K562 (cell line): ENCODE measurements at regions not wholly inside any gene's neighbourhood (a gene's known extent, or its start where the extent isn't known, plus 50 kb on each side); places are given as distances from the start of the nearest gene placed in this dataset.

Experiments
- ATAC-seq: fragments of 200-7000 bp; cut with Tn5 transposase; 3 replicates; pipeline ENCODE4 v1.9.1; 2020; ENCODE audit warnings: moderate library complexity
- BruUV-seq: library from RNA; stranded (reverse); fragments of 400-500 nt; replicated peaks from 2 replicates; lab custom pipeline; 2021; lab: Mats Ljungman, UMichigan
- CTCF ChIA-PET: fragments of 300-600 bp; formaldehyde crosslinking; extraction: SDS; loops from one replicate; lab custom pipeline; 2021; ENCODE audit warnings: low intra/inter-chr PET ratio; lab: Yijun Ruan, JAX
- POLR2A ChIA-PET: fragments of 300-600, 350-650 bp; sonication (Branson Sonifier 250); formaldehyde crosslinking; extraction: SDS; loops from one replicate; lab custom pipeline; 2021; ENCODE audit warnings: antibody characterized with exemption, inconsistent platforms; lab: Yijun Ruan, JAX
- DNase-seq, 4 experiments: peaks; one replicate each; pipeline versions ENCODE4 v3.0.0 to v3.0.0-alpha.2; 2011 to 2018; ENCODE audit warnings: low spot score in 3 of 4, mixed read lengths in 3 of 4; ENCODE audit errors: extremely low read depth in 1 of 4
- FAIRE-seq: peaks from 2 replicates; lab custom pipeline; 2011; peaks lifted over from hg19 to GRCh38; lab: Jason Lieb, UNC
- H2AFZ ChIP-seq: 2 replicates; pipeline ENCODE4 v1.6.0; 2011; ENCODE audit warnings: low read depth, low read length, control low read depth, inconsistent platforms
- H3K27ac ChIP-seq: fragments of 200-600 bp; 3 replicates; pipeline ENCODE4 v1.8.0; 2011; ENCODE audit warnings: low read depth, mild to moderate bottlenecking, control low read depth, inconsistent platforms, low read length, moderate library complexity, mixed read lengths; ENCODE audit errors: extremely low read depth
- H3K27me3 ChIP-seq, 2 experiments: fragments of 300-600 bp in 1 of 2; 2 replicates in 1 of 2; 3 replicates in 1 of 2; pipeline versions ENCODE4 v1.6.0 to v1.8.0; 2011; ENCODE audit warnings: inconsistent platforms in 2 of 2, low read length in 2 of 2, mild to moderate bottlenecking in 1 of 2, mixed read lengths in 1 of 2, moderate library complexity in 1 of 2; ENCODE audit not compliant: control insufficient read depth in 2 of 2, insufficient read depth in 2 of 2
- H3K36me3 ChIP-seq: fragments of 300-600 bp; 3 replicates; pipeline ENCODE4 v1.8.0; 2011; ENCODE audit warnings: mild to moderate bottlenecking, low read length, inconsistent platforms; ENCODE audit not compliant: control insufficient read depth, insufficient read depth
- H3K4me1 ChIP-seq, 2 experiments: fragments of 200-600 bp in 1 of 2; replicated peaks in 1 of 2; 2 replicates in 1 of 2; 3 replicates in 1 of 2; pipeline versions ENCODE4 v1.5.1 to v1.8.0; 2011; ENCODE audit warnings: inconsistent platforms in 2 of 2, low read length in 2 of 2, mild to moderate bottlenecking in 1 of 2, mixed read lengths in 1 of 2, moderate library complexity in 1 of 2; ENCODE audit not compliant: control insufficient read depth in 2 of 2, insufficient read depth in 2 of 2
- H3K4me2 ChIP-seq: 2 replicates; pipeline ENCODE4 v1.6.1; 2011; ENCODE audit warnings: low read length, control low read depth, inconsistent platforms, mixed read lengths; ENCODE audit not compliant: insufficient read depth
- H3K4me3 ChIP-seq: fragments of 200-600 bp; sonication (generic), shearing (Covaris generic); 2 replicates; pipeline ENCODE4 v1.5.1; 2016; ENCODE audit warnings: control low read depth, inconsistent platforms
- H3K79me2 ChIP-seq: fragments of 200-600 bp; 3 replicates; pipeline ENCODE4 v1.8.0; 2011; ENCODE audit warnings: low read length, inconsistent platforms; ENCODE audit not compliant: control insufficient read depth, insufficient read depth
- H3K9ac ChIP-seq, 2 experiments: 2 replicates each; pipeline versions ENCODE4 v1.6.0 to v1.6.1; 2011; ENCODE audit warnings: low read depth in 2 of 2, low read length in 2 of 2, control low read depth in 1 of 2, inconsistent platforms in 1 of 2, mild to moderate bottlenecking in 1 of 2, mixed read lengths in 1 of 2; ENCODE audit not compliant: insufficient read depth in 1 of 2
- H3K9me1 ChIP-seq: one replicate; pipeline ENCODE4 v1.6.0; 2011; ENCODE audit warnings: inconsistent platforms, mild to moderate bottlenecking, low read length, moderate library complexity; ENCODE audit not compliant: control insufficient read depth, insufficient read depth
- H3K9me3 ChIP-seq: replicated peaks from 2 replicates; pipeline ENCODE4 v1.5.1; 2011; ENCODE audit warnings: low read depth, low read length, inconsistent platforms; ENCODE audit not compliant: control insufficient read depth, insufficient read depth
- H4K20me1 ChIP-seq: replicated peaks from 2 replicates; pipeline ENCODE4 v1.6.1; 2011; ENCODE audit warnings: low read length, inconsistent platforms, mixed read lengths; ENCODE audit not compliant: control insufficient read depth, insufficient read depth
- ETV1 ChIP-seq: fragments of 450-650 bp; conservative IDR thresholded peaks from 2 replicates; pipeline ENCODE4 v1.6.1; 2016; ENCODE audit warnings: missing genetic modification characterization, control low read depth, low read depth, missing compliant biosample characterization
- GABPA ChIP-seq: fragments of 200-800 bp; sonication (Bioruptor generic); conservative IDR thresholded peaks from 2 replicates; pipeline ENCODE4 v1.6.1; 2016; ENCODE audit warnings: low read depth, missing genetic modification characterization, missing compliant biosample characterization
- KLF1 ChIP-seq: fragments of 450-650 bp; IDR thresholded peaks from 2 replicates; pipeline ENCODE4 v1.6.1; 2016; ENCODE audit warnings: missing genetic modification characterization, missing compliant biosample characterization
- KLF6 ChIP-seq: fragments of 250-450 bp; sonication (Bioruptor Pico); IDR thresholded peaks from 2 replicates; pipeline ENCODE4 v1.4.0; 2020; ENCODE audit warnings: mild to moderate bottlenecking, moderate library complexity, borderline replicate concordance
- MYBL2 ChIP-seq, 2 experiments: fragments of 450-650 bp in 1 of 2; sonication (generic) in 1 of 2; formaldehyde crosslinking in 1 of 2; IDR thresholded peaks; 2 replicates each; pipeline versions ENCODE4 v1.6.1 to v1.8.1; 2017 to 2022; ENCODE audit warnings: borderline replicate concordance in 1 of 2, inconsistent platforms in 1 of 2, low read depth in 1 of 2, mild to moderate bottlenecking in 1 of 2, missing genetic modification reagents in 1 of 2, moderate library complexity in 1 of 2
- SRSF3 ChIP-seq: fragments of 200-400 bp; formaldehyde crosslinking; IDR thresholded peaks from 2 replicates; pipeline ENCODE4 v1.6.1; 2016; ENCODE audit warnings: mild to moderate bottlenecking, low read length, moderate library complexity; ENCODE audit not compliant: insufficient read depth
- ZC3H11A ChIP-seq: IDR thresholded peaks from 2 replicates; pipeline ENCODE4 v1.6.1; 2012; ENCODE audit warnings: low read depth, low read length, improper control_type of control experiment
- ZNF140 ChIP-seq: fragments of 250-450 bp; sonication (Bioruptor Pico); IDR thresholded peaks from 2 replicates; pipeline ENCODE4 v1.8.0; 2021; ENCODE audit warnings: moderate library complexity, mild to moderate bottlenecking, inconsistent platforms
- ZNF551 ChIP-seq: fragments of 250-450 bp; sonication (Bioruptor Pico); IDR thresholded peaks from 2 replicates; pipeline ENCODE4 v1.5.0; 2021; ENCODE audit warnings: mild to moderate bottlenecking, moderate library complexity
- ZNF780A ChIP-seq: fragments of 250-450 bp; sonication (Bioruptor Pico); IDR thresholded peaks from 2 replicates; pipeline ENCODE4 v1.5.0; 2021; ENCODE audit warnings: mild to moderate bottlenecking
- WGBS: fragments of 100-300 bp; shearing (Covaris generic); methylation state at CpG from one replicate; pipeline ENCODE4 v1.1.6; 2016; ENCODE audit warnings: low coverage, mixed read lengths; ENCODE audit not compliant: insufficient coverage; ENCODE audit errors: missing lambda C conversion rate; 5-methylcytosine and 5-hydroxymethylcytosine counted together
- in situ Hi-C: fragments of 300-500 bp; cut with MboI; formaldehyde crosslinking; loops from 4 replicates; pipeline ENCODE4 v1.15.0; 2018; ENCODE audit warnings: inconsistent platforms, mixed read lengths
- intact Hi-C: fragments of 100-400 bp; cut with micrococcal nuclease; formaldehyde crosslinking; loops from 2 replicates; pipeline ENCODE4 v1.14.2; 2022
- TF ChIP-seq, protein P1 (sequence below): fragments of 250-450 bp; sonication (Bioruptor Pico); IDR thresholded peaks from 2 replicates; pipeline ENCODE4 v1.9.0; 2021; ENCODE audit warnings: mild to moderate bottlenecking
- TF ChIP-seq, protein P2 (sequence below): sonication (generic); formaldehyde crosslinking; IDR thresholded peaks from 2 replicates; pipeline ENCODE4 v1.8.0; 2022; ENCODE audit warnings: mild to moderate bottlenecking, missing genetic modification reagents
- TF ChIP-seq, protein P3 (sequence below): fragments of 250-450 bp; sonication (Bioruptor Pico); IDR thresholded peaks from 2 replicates; pipeline ENCODE4 v1.6.1; 2021; ENCODE audit warnings: mild to moderate bottlenecking

DNA sequence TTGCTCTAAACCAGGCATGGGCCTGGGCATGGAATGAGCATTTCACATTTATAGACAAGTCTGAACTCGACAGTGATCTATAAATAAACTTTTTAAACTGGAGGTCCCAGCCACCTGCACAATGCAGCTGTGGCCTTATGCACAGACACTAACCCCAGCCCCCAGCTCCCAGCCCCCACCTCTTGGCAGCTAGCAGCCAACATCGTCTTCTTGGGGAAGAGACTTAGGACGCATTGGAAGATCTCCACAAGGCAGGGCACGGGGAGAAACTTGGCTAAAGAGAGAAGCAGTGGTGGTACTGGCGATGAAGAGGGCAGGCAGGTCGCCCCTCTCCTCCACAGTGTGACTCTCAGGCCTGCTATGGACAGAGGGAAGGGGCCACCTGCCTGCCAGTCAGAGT, 213.2 kb downstream of the ANAPC1 start:
- intact Hi-C loops (no loop called here), in situ Hi-C loops (loop anchor here (5.0 kb wide), 1 partner anchor 1608 kb away; no protein-coding TSS in a partner anchor)
- FAIRE-seq: no peak
- no peak overlapping the region for H3K4me2 ChIP-seq
- H3K9ac ChIP-seq: no peak overlapping the region
- CTCF ChIA-PET: no interaction called here
- no peaks in the 10 kb centered on the region for H3K79me2 ChIP-seq
- H3K9me1 ChIP-seq: no peaks in the 10 kb centered on the region
- no peak for TF ChIP-seq GABPA (tag)
- TF ChIP-seq, protein P1, sequence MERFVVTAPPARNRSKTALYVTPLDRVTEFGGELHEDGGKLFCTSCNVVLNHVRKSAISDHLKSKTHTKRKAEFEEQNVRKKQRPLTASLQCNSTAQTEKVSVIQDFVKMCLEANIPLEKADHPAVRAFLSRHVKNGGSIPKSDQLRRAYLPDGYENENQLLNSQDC: no peak
- no peak for TF ChIP-seq KLF1 (tag)
- TF ChIP-seq SRSF3: no peak
- TF ChIP-seq ZC3H11A: no peak
- no peak for TF ChIP-seq MYBL2 (IDR thresholded peaks at IDR 0.05; ENCODE audit: low read depth)
- TF ChIP-seq MYBL2 (CRISPR knock-in tag; IDR thresholded peaks at IDR 0.05; ENCODE audit: borderline replicate concordance): no peak
- TF ChIP-seq, protein P2, sequence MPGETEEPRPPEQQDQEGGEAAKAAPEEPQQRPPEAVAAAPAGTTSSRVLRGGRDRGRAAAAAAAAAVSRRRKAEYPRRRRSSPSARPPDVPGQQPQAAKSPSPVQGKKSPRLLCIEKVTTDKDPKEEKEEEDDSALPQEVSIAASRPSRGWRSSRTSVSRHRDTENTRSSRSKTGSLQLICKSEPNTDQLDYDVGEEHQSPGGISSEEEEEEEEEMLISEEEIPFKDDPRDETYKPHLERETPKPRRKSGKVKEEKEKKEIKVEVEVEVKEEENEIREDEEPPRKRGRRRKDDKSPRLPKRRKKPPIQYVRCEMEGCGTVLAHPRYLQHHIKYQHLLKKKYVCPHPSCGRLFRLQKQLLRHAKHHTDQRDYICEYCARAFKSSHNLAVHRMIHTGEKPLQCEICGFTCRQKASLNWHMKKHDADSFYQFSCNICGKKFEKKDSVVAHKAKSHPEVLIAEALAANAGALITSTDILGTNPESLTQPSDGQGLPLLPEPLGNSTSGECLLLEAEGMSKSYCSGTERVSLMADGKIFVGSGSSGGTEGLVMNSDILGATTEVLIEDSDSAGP (CRISPR knock-in tag): no peak
- TF ChIP-seq ETV1 (tag): no peak
- TF ChIP-seq ZNF551 (CRISPR knock-in tag): no peak
- TF ChIP-seq ZNF780A: no peak
- TF ChIP-seq, protein P3, sequence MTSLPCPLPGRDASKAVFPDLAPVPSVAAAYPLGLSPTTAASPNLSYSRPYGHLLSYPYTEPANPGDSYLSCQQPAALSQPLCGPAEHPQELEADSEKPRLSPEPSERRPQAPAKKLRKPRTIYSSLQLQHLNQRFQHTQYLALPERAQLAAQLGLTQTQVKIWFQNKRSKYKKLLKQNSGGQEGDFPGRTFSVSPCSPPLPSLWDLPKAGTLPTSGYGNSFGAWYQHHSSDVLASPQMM: no peak
- no peak for TF ChIP-seq ZNF140 (CRISPR knock-in tag)
- no peak for TF ChIP-seq KLF6
- TF ChIP-seq, all 486 proteins: peak for 0
- no peaks in the 10 kb centered on the region; a peak in 2 of 5 replicates for H3K4me1 ChIP-seq
- no peaks in the 10 kb centered on the region for H3K27me3 ChIP-seq
- H3K27ac ChIP-seq: no peak overlapping the region
- no peak overlapping the region for H2AFZ ChIP-seq
- no TSS peak for BruUV-seq
- H4K20me1 ChIP-seq: no peaks in the 10 kb centered on the region
- no peak overlapping the region for H3K4me3 ChIP-seq
- no peaks in the 10 kb centered on the region; the same call in 2 of the 3 replicates for H3K36me3 ChIP-seq
- no peak for ATAC-seq
- 49% methylated on average over 4 of the region's 6 CpGs for WGBS
- H3K9me3 ChIP-seq: no peaks in the 10 kb centered on the region; the same call in 1 of the 2 replicates
- no peak for DNase-seq
- POLR2A ChIA-PET: interaction anchor here (1.4 kb wide), 1 partner anchor 8 kb away, joined by 4 read pairs; no protein-coding TSS in a partner anchor
